K562 (cell line): ENCODE measurements at regions not wholly inside any gene's neighbourhood (a gene's known extent, or its start where the extent isn't known, plus 50 kb on each side); places are given as distances from the start of the nearest gene placed in this dataset.

Experiments used
- ATAC-seq: fragments of 200-7000 bp; cut with Tn5 transposase; 3 replicates; pipeline ENCODE4 v1.9.1; 2020; ENCODE audit warnings: moderate library complexity
- BruUV-seq: library from RNA; stranded (reverse); fragments of 400-500 nt; replicated peaks from 2 replicates; lab custom pipeline; 2021; lab: Mats Ljungman, UMichigan
- CTCF ChIA-PET: fragments of 300-600 bp; formaldehyde crosslinking; extraction: SDS; loops from one replicate; lab custom pipeline; 2021; ENCODE audit warnings: low intra/inter-chr PET ratio; lab: Yijun Ruan, JAX
- POLR2A ChIA-PET: fragments of 300-600, 350-650 bp; sonication (Branson Sonifier 250); formaldehyde crosslinking; extraction: SDS; loops from one replicate; lab custom pipeline; 2021; ENCODE audit warnings: antibody characterized with exemption, inconsistent platforms; lab: Yijun Ruan, JAX
- DNase-seq, 4 experiments: peaks; one replicate each; pipeline versions ENCODE4 v3.0.0 to v3.0.0-alpha.2; 2011 to 2018; ENCODE audit warnings: low spot score in 3 of 4, mixed read lengths in 3 of 4; ENCODE audit errors: extremely low read depth in 1 of 4
- FAIRE-seq: peaks from 2 replicates; lab custom pipeline; 2011; peaks lifted over from hg19 to GRCh38; lab: Jason Lieb, UNC
- H2AFZ ChIP-seq: 2 replicates; pipeline ENCODE4 v1.6.0; 2011; ENCODE audit warnings: low read depth, low read length, control low read depth, inconsistent platforms
- H3K27ac ChIP-seq: fragments of 200-600 bp; 3 replicates; pipeline ENCODE4 v1.8.0; 2011; ENCODE audit warnings: low read depth, mild to moderate bottlenecking, control low read depth, inconsistent platforms, low read length, moderate library complexity, mixed read lengths; ENCODE audit errors: extremely low read depth
- H3K27me3 ChIP-seq, 2 experiments: fragments of 300-600 bp in 1 of 2; 2 replicates in 1 of 2; 3 replicates in 1 of 2; pipeline versions ENCODE4 v1.6.0 to v1.8.0; 2011; ENCODE audit warnings: inconsistent platforms in 2 of 2, low read length in 2 of 2, mild to moderate bottlenecking in 1 of 2, mixed read lengths in 1 of 2, moderate library complexity in 1 of 2; ENCODE audit not compliant: control insufficient read depth in 2 of 2, insufficient read depth in 2 of 2
- H3K36me3 ChIP-seq: fragments of 300-600 bp; 3 replicates; pipeline ENCODE4 v1.8.0; 2011; ENCODE audit warnings: mild to moderate bottlenecking, low read length, inconsistent platforms; ENCODE audit not compliant: control insufficient read depth, insufficient read depth
- H3K4me1 ChIP-seq, 2 experiments: fragments of 200-600 bp in 1 of 2; replicated peaks in 1 of 2; 2 replicates in 1 of 2; 3 replicates in 1 of 2; pipeline versions ENCODE4 v1.5.1 to v1.8.0; 2011; ENCODE audit warnings: inconsistent platforms in 2 of 2, low read length in 2 of 2, mild to moderate bottlenecking in 1 of 2, mixed read lengths in 1 of 2, moderate library complexity in 1 of 2; ENCODE audit not compliant: control insufficient read depth in 2 of 2, insufficient read depth in 2 of 2
- H3K4me2 ChIP-seq: 2 replicates; pipeline ENCODE4 v1.6.1; 2011; ENCODE audit warnings: low read length, control low read depth, inconsistent platforms, mixed read lengths; ENCODE audit not compliant: insufficient read depth
- H3K4me3 ChIP-seq: fragments of 200-600 bp; sonication (generic), shearing (Covaris generic); 2 replicates; pipeline ENCODE4 v1.5.1; 2016; ENCODE audit warnings: control low read depth, inconsistent platforms
- H3K79me2 ChIP-seq: fragments of 200-600 bp; 3 replicates; pipeline ENCODE4 v1.8.0; 2011; ENCODE audit warnings: low read length, inconsistent platforms; ENCODE audit not compliant: control insufficient read depth, insufficient read depth
- H3K9ac ChIP-seq, 2 experiments: 2 replicates each; pipeline versions ENCODE4 v1.6.0 to v1.6.1; 2011; ENCODE audit warnings: low read depth in 2 of 2, low read length in 2 of 2, control low read depth in 1 of 2, inconsistent platforms in 1 of 2, mild to moderate bottlenecking in 1 of 2, mixed read lengths in 1 of 2; ENCODE audit not compliant: insufficient read depth in 1 of 2
- H3K9me1 ChIP-seq: one replicate; pipeline ENCODE4 v1.6.0; 2011; ENCODE audit warnings: inconsistent platforms, mild to moderate bottlenecking, low read length, moderate library complexity; ENCODE audit not compliant: control insufficient read depth, insufficient read depth
- H3K9me3 ChIP-seq: replicated peaks from 2 replicates; pipeline ENCODE4 v1.5.1; 2011; ENCODE audit warnings: low read depth, low read length, inconsistent platforms; ENCODE audit not compliant: control insufficient read depth, insufficient read depth
- H4K20me1 ChIP-seq: replicated peaks from 2 replicates; pipeline ENCODE4 v1.6.1; 2011; ENCODE audit warnings: low read length, inconsistent platforms, mixed read lengths; ENCODE audit not compliant: control insufficient read depth, insufficient read depth
- ARID2 ChIP-seq: fragments of 450-650 bp; IDR thresholded peaks from 2 replicates; pipeline ENCODE4 v1.6.1; 2017; ENCODE audit warnings: antibody characterized with exemption, mild to moderate bottlenecking
- FOXM1 ChIP-seq, 2 experiments: fragments of 450-650 bp in 1 of 2; sonication (generic) in 1 of 2; formaldehyde crosslinking in 1 of 2; IDR thresholded peaks; 2 replicates each; pipeline versions ENCODE4 v1.6.1 to v1.9.0; 2017 to 2022; ENCODE audit warnings: low read depth in 2 of 2, mild to moderate bottlenecking in 2 of 2, missing genetic modification reagents in 1 of 2, moderate library complexity in 1 of 2
- GTF3C2 ChIP-seq: IDR thresholded peaks from 3 replicates; pipeline ENCODE4 v1.6.1; 2011; ENCODE audit warnings: borderline replicate concordance, mild to moderate bottlenecking, moderate library complexity; ENCODE audit not compliant: insufficient read length; ENCODE audit errors: extremely low read depth
- KAT7 ChIP-seq: sonication (generic); formaldehyde crosslinking; IDR thresholded peaks from 2 replicates; pipeline ENCODE4 v1.8.0; 2022; ENCODE audit warnings: missing genetic modification reagents, mild to moderate bottlenecking, borderline replicate concordance
- MIER1 ChIP-seq: fragments of 450-650 bp; IDR thresholded peaks from 2 replicates; pipeline ENCODE4 v1.6.1; 2016; ENCODE audit warnings: antibody characterized with exemption, mild to moderate bottlenecking, low read depth
- MNT ChIP-seq, 2 experiments: fragments of 450-650 bp; conservative IDR thresholded peaks; 2 replicates each; pipeline ENCODE4 v1.6.1; 2017; ENCODE audit warnings: mild to moderate bottlenecking in 2 of 2, moderate library complexity in 2 of 2
- TFAM ChIP-seq: fragments of 250-450 bp; sonication (Bioruptor Pico); conservative IDR thresholded peaks from 2 replicates; pipeline ENCODE4 v1.5.0; 2021; ENCODE audit warnings: mild to moderate bottlenecking, moderate library complexity
- YY1 ChIP-seq, 3 experiments: IDR thresholded peaks; 2 replicates each; pipeline ENCODE4 v1.6.1; 2011; ENCODE audit warnings: low read length in 2 of 3, mild to moderate bottlenecking in 2 of 3, moderate library complexity in 2 of 3, borderline replicate concordance in 1 of 3, control low read depth in 1 of 3, low read depth in 1 of 3; ENCODE audit not compliant: insufficient read depth in 3 of 3, insufficient replicate concordance in 2 of 3, control insufficient read depth in 1 of 3, insufficient read length in 1 of 3; ENCODE audit errors: extremely low read depth in 1 of 3
- ZNF444 ChIP-seq: fragments of 250-450 bp; sonication (Bioruptor Pico); IDR thresholded peaks from 2 replicates; pipeline ENCODE4 v1.4.0; 2020; ENCODE audit warnings: mild to moderate bottlenecking, moderate library complexity
- WGBS: fragments of 100-300 bp; shearing (Covaris generic); methylation state at CpG from one replicate; pipeline ENCODE4 v1.1.6; 2016; ENCODE audit warnings: low coverage, mixed read lengths; ENCODE audit not compliant: insufficient coverage; ENCODE audit errors: missing lambda C conversion rate; 5-methylcytosine and 5-hydroxymethylcytosine counted together
- in situ Hi-C: fragments of 300-500 bp; cut with MboI; formaldehyde crosslinking; loops from 4 replicates; pipeline ENCODE4 v1.15.0; 2018; ENCODE audit warnings: inconsistent platforms, mixed read lengths
- intact Hi-C: fragments of 100-400 bp; cut with micrococcal nuclease; formaldehyde crosslinking; loops from 2 replicates; pipeline ENCODE4 v1.14.2; 2022
- TF ChIP-seq, protein P1 (sequence below): sonication (generic); formaldehyde crosslinking; IDR thresholded peaks from 2 replicates; pipeline ENCODE4 v1.9.0; 2022; ENCODE audit warnings: mild to moderate bottlenecking, missing genetic modification reagents

DNA sequence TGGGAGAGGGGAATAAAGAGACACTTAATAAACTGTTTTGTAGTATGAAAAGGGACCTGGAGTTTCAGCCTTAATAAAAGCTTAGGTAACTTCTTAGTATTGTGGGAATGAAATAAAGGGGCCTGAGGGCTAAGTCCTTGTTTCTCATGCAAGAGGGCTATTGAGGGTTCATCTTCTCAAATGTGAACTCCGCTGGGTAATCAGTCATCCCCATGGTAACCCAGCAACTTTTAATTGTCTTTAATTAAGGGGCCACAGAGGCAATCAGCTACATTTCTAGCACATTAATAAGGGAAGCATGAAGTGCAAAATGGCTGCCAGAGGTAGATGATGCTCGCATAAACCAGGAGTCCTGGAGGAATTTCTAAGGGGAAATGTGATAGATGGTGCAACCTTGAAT is 1784.2 kb upstream of the CELF4 start:
- H3K79me2 ChIP-seq: no peaks in the 10 kb centered on the region
- no peaks in the 10 kb centered on the region for H3K9me1 ChIP-seq
- no peak overlapping the region for H2AFZ ChIP-seq
- H3K9ac ChIP-seq: no peak overlapping the region
- no TSS peak for BruUV-seq
- no peaks in the 10 kb centered on the region; the same call in 1 of the 2 replicates for H3K9me3 ChIP-seq
- POLR2A ChIA-PET: no interaction called here
- no peak overlapping the region for H3K4me2 ChIP-seq
- FAIRE-seq (no peak), ATAC-seq (no peak), DNase-seq (no peak)
- in situ Hi-C loops: no loop called here
- H3K4me1 ChIP-seq: no peaks in the 10 kb centered on the region
- CTCF ChIA-PET: no interaction called here
- no peaks in the 10 kb centered on the region for H4K20me1 ChIP-seq
- intact Hi-C loops: no loop called here
- WGBS: 5% methylated on average over 2 of the region's 2 CpGs
- H3K27me3 ChIP-seq: no peaks in the 10 kb centered on the region
- no peak overlapping the region for H3K27ac ChIP-seq
- no peak overlapping the region for H3K4me3 ChIP-seq
- no peaks in the 10 kb centered on the region for H3K36me3 ChIP-seq
- TF ChIP-seq TFAM (no peak), ZNF444 (CRISPR knock-in tag) (no peak), FOXM1 (IDR thresholded peaks at IDR 0.05; ENCODE audit: low read depth) (no peak), FOXM1 (CRISPR knock-in tag; IDR thresholded peaks at IDR 0.05; ENCODE audit: low read depth) (no peak), MNT (conservative IDR thresholded peaks at IDR 0.05) (no peak), MIER1 (no peak), GTF3C2 (no peak), KAT7 (CRISPR knock-in tag) (no peak), ARID2 (no peak), YY1 (IDR thresholded peaks at IDR 0.05; ENCODE audit: borderline replicate concordance in 1 of 3, control insufficient read depth in 1 of 3, extremely low read depth in 1 of 3, insufficient read depth in 3 of 3, insufficient read length in 1 of 3, insufficient replicate concordance in 2 of 3, low read depth in 1 of 3, low read length in 2 of 3) (no peak)
- TF ChIP-seq, protein P1, sequence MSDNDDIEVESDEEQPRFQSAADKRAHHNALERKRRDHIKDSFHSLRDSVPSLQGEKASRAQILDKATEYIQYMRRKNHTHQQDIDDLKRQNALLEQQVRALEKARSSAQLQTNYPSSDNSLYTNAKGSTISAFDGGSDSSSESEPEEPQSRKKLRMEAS (CRISPR knock-in tag): no peak
